Stimulated activated CD4-positive, alpha-beta T cell treated with anti-CD3 and anti-CD28 coated beads, Interleukin-4, amount 100 ng/mL, for 1 hour (primary cell): ENCODE measurements at regions not wholly inside any gene's neighbourhood (a gene's known extent, or its start where the extent isn't known, plus 50 kb on each side); places are given as distances from the start of the nearest gene placed in this dataset.

ENCODE experiments used
- DNase-seq: peaks from one replicate; pipeline ENCODE4 v3.0.0-alpha.2; 2020

GRCh38 chr6:7042654-7043545 lies 64.9 kb upstream of the RREB1 start:
- no peak for DNase-seq

GRCh38 chr6:7045331-7045730 lies 62.4 kb upstream of the RREB1 start:
- DNase-seq: no peak

- DNase-seq: no peak
Observed at GRCh38 chr6:7045746-7046145, 62.0 kb upstream of the RREB1 start.

- no peak for DNase-seq
Observed at GRCh38 chr6:7047128-7047527, 60.6 kb upstream of the RREB1 start.

GRCh38 chr6:7047966-7048365 lies 59.8 kb upstream of the RREB1 start:
- no peak for DNase-seq

- DNase-seq: no peak
Observed at GRCh38 chr6:7048894-7049293, 58.9 kb upstream of the RREB1 start.

GRCh38 chr6:7050004-7050403 lies 57.8 kb upstream of the RREB1 start:
- no peak for DNase-seq

- peak; percentile 44 for DNase-seq
Observed at GRCh38 chr6:7050872-7051779, 56.6 kb upstream of the RREB1 start.

- DNase-seq: peak; percentile 61
Observed at GRCh38 chr6:7051780-7052442, 55.9 kb upstream of the RREB1 start.

GRCh38 chr6:7052443-7053011 lies 55.2 kb upstream of the RREB1 start:
- DNase-seq: peak; percentile 15

GRCh38 chr6:7053125-7053774 lies 54.5 kb upstream of the RREB1 start:
- no peak for DNase-seq
